ENCODE measurements at regions not wholly inside any gene's neighbourhood (a gene's known extent, or its start where the extent isn't known, plus 50 kb on each side); places are given as distances from the start of the nearest gene placed in this dataset.
A peak's percentile ranks its signal among the peaks of the same experiment; 100 is the strongest.
"Not testable (repeated sequence)": the region's sequence is repeated elsewhere in the genome, so short reads cannot be mapped to it uniquely, and the experiment has no call there.

- not testable (repeated sequence) for DNase-seq (ENCODE audit: low read depth in 2 of 2)
These were observed 173.8 kb downstream of the GOLGA6L4 start for GRCh38 chr15:84409357-84409756.

- not testable (repeated sequence) for DNase-seq (ENCODE audit: low read depth in 2 of 2)
These were observed 179.2 kb upstream of the ZSCAN2 start for GRCh38 chr15:84421513-84422181.

GRCh38 chr15:84425327-84425726 lies 175.5 kb upstream of the ZSCAN2 start:
- not testable (repeated sequence) for DNase-seq (ENCODE audit: low read depth in 2 of 2)

GRCh38 chr15:84473305-84473877 lies 127.4 kb upstream of the ZSCAN2 start:
- not testable (repeated sequence) for DNase-seq (ENCODE audit: low read depth in 2 of 2)

- DNase-seq (ENCODE audit: low read depth in 2 of 2), result not testable (repeated sequence)
These were observed 124.3 kb upstream of the ZSCAN2 start for GRCh38 chr15:84476364-84477033.

GRCh38 chr15:84477550-84477949 lies 123.3 kb upstream of the ZSCAN2 start:
- not testable (repeated sequence) for DNase-seq (ENCODE audit: low read depth in 2 of 2)

- not testable (repeated sequence) for DNase-seq (ENCODE audit: low read depth in 2 of 2)
These were observed 120.6 kb upstream of the ZSCAN2 start for GRCh38 chr15:84480174-84480681.

- not testable (repeated sequence) for DNase-seq (ENCODE audit: low read depth in 2 of 2)
These were observed 117.0 kb upstream of the ZSCAN2 start for GRCh38 chr15:84483859-84484258.

GRCh38 chr15:84500165-84500889 lies 100.5 kb upstream of the ZSCAN2 start:
- peak; percentile 2 to 15 for DNase-seq (ENCODE audit: low read depth in 2 of 2)

GRCh38 chr15:84503101-84503500 lies 97.7 kb upstream of the ZSCAN2 start:
- not testable (repeated sequence) for DNase-seq (ENCODE audit: low read depth in 2 of 2)

- DNase-seq (ENCODE audit: low read depth in 2 of 2), result not testable (repeated sequence)
These were observed 95.3 kb upstream of the ZSCAN2 start for GRCh38 chr15:84505552-84505951.

- DNase-seq (ENCODE audit: low read depth in 2 of 2), result not testable (repeated sequence)
These were observed 88.5 kb upstream of the ZSCAN2 start for GRCh38 chr15:84512324-84512723.

- DNase-seq (ENCODE audit: low read depth in 2 of 2), result not testable (repeated sequence)
These were observed 84.0 kb upstream of the ZSCAN2 start for GRCh38 chr15:84516773-84517172.

- peak in 1 of 2 donors; percentile 7 for DNase-seq (ENCODE audit: low read depth in 2 of 2)
These were observed 75.1 kb upstream of the ZSCAN2 start for GRCh38 chr15:84525491-84526344.

- DNase-seq (ENCODE audit: low read depth in 2 of 2), result not testable (repeated sequence)
These were observed 70.1 kb upstream of the ZSCAN2 start for GRCh38 chr15:84530751-84531150.

- not testable (repeated sequence) for DNase-seq (ENCODE audit: low read depth in 2 of 2)
These were observed 69.6 kb upstream of the ZSCAN2 start for GRCh38 chr15:84531223-84531622.

- not testable (repeated sequence) for DNase-seq (ENCODE audit: low read depth in 2 of 2)
These were observed 69.0 kb upstream of the ZSCAN2 start for GRCh38 chr15:84531709-84532367.

GRCh38 chr15:84533705-84534104 lies 67.1 kb upstream of the ZSCAN2 start:
- DNase-seq (ENCODE audit: low read depth in 2 of 2), result not testable (repeated sequence)

- not testable (repeated sequence) for DNase-seq (ENCODE audit: low read depth in 2 of 2)
These were observed 66.1 kb upstream of the ZSCAN2 start for GRCh38 chr15:84534561-84535235.

- DNase-seq (ENCODE audit: low read depth in 2 of 2), result not testable (repeated sequence)
These were observed 64.6 kb upstream of the ZSCAN2 start for GRCh38 chr15:84536181-84536580.

Data from activated CD4-positive, alpha-beta T cell treated with anti-CD3 and anti-CD28 coated beads for 24 hours (primary cell).